Central memory CD8-positive, alpha-beta T cell (primary cell): ENCODE measurements at regions not wholly inside any gene's neighbourhood (a gene's known extent, or its start where the extent isn't known, plus 50 kb on each side); places are given as distances from the start of the nearest gene placed in this dataset.
"Not testable (repeated sequence)": the region's sequence is repeated elsewhere in the genome, so short reads cannot be mapped to it uniquely, and the experiment has no call there.

ENCODE experiments used
- ATAC-seq: fragments of 150-1000 bp; cut with Tn5 transposase; replicated peaks from 2 replicates; pipeline ENCODE4 v1.10.0; 2022; ENCODE audit warnings: mild to moderate bottlenecking, moderate FRiP score, moderate number of reproducible peaks; ENCODE audit not compliant: poor library complexity, severe bottlenecking; ENCODE audit errors: extremely low read depth
- DNase-seq, 2 donors: peaks; one replicate each; pipeline ENCODE4 v3.0.0; 2021; ENCODE audit warnings: low spot score in 2 of 2
- H3K27ac Mint-ChIP-seq: one replicate; pipeline ENCODE4 v1.8.0; 2022; ENCODE audit warnings: low read depth, mild to moderate bottlenecking, moderate library complexity, mixed read lengths
- H3K27me3 Mint-ChIP-seq: one replicate; pipeline ENCODE4 v1.8.0; 2022; ENCODE audit warnings: mixed read lengths
- H3K36me3 Mint-ChIP-seq: one replicate; pipeline ENCODE4 v1.8.0; 2022; ENCODE audit warnings: mild to moderate bottlenecking, moderate library complexity, mixed read lengths; ENCODE audit not compliant: insufficient read depth
- H3K4me1 Mint-ChIP-seq: one replicate; pipeline ENCODE4 v1.8.0; 2022; ENCODE audit warnings: mixed read lengths
- H3K4me3 Mint-ChIP-seq: one replicate; pipeline ENCODE4 v1.8.0; 2022; ENCODE audit warnings: mild to moderate bottlenecking, moderate library complexity, mixed read lengths
- H3K9me3 Mint-ChIP-seq: one replicate; pipeline ENCODE4 v1.8.0; 2022; ENCODE audit warnings: mixed read lengths

DNA sequence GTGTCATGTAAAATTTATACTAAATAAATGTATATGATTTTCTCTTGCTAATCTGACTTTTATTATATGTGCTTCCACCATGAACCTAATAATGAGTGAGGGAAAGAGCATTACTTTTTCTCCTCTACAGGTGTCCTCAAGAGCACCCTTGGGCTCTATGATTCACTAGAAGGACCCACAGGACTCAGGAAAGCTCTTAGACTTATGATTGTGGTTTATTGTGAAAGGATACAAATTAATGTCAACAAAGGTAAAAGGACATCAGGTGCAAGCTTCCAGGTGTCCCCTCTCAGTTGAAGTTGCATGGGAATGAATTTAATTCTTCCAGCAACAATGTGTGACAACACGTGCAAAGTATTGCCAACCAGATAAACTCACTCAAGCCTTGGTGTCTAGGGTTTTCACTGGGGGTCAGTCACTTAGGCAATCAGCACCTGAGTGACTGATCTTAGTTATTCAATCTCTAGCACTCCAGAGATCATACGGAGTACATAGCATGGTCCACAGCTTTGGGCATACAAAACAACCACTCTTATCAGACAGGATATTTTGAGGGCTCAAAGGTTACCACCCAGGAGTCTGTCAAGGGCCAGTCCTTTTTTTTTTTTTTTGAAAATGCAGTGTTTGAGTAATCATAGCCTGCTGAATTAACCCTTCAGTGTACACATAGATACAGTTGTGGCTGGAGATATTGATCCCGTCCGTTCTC lies 1518.1 kb downstream of the KHDRBS2 start:
- H3K4me3 Mint-ChIP-seq, H3K36me3 Mint-ChIP-seq, H3K4me1 Mint-ChIP-seq, DNase-seq, H3K9me3 Mint-ChIP-seq, H3K27me3 Mint-ChIP-seq, ATAC-seq, H3K27ac Mint-ChIP-seq: not testable (repeated sequence)

DNA sequence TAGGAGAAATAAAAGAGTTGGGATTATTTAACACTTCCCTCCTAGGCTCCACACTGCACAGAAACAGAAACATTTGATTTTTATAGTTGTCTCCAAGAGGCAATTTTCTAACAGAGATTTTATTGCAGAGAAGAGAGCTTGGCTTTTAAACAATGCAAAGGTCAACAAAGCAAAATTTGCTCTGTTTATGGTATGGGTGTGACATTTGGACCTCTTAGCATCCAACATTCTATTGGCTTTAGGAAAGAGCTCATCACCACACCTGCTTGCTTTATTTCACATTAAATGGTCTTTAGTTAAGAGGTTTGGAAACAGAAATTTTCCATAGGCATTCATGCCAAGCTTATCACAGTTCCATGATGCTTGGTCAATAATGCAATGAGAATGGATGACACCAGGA lies 1520.7 kb downstream of the KHDRBS2 start:
- not testable (repeated sequence) for H3K36me3 Mint-ChIP-seq, H3K4me1 Mint-ChIP-seq, DNase-seq, H3K27ac Mint-ChIP-seq, H3K4me3 Mint-ChIP-seq, H3K27me3 Mint-ChIP-seq, ATAC-seq
- peaks cover 12% of the 10 kb centered on the region for H3K9me3 Mint-ChIP-seq

DNA sequence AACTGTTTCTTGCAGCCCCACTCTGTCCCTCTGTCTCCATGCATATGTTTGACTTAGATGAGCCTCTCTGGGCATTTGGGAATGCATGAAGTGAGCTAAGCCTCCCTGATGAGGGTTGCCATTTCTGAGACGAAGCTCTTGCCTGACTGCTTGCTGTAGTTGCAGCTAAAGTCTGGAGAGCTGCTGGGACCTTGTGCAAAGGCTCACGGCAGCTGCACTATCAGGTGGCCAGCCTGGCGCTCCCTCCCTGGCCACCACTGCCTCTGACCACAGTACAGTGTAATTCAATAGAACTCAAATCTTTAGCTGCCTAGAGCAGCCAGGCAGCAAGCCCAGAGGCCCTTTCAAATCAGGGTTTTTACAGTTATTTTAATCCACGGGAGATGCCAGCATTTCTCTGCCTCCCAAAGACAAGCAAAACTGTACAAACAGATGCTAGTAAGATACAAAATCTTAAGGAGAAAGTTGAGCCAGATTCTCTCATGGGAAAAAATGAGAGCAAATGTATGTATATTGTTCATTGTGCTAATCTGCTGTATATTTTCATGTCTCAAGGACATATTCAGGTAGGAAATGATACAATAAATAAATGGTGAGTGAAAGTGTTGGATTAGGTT lies 1522.5 kb downstream of the KHDRBS2 start:
- not testable (repeated sequence) for H3K27ac Mint-ChIP-seq, ATAC-seq, H3K4me1 Mint-ChIP-seq, H3K9me3 Mint-ChIP-seq, DNase-seq, H3K36me3 Mint-ChIP-seq, H3K4me3 Mint-ChIP-seq, H3K27me3 Mint-ChIP-seq

DNA sequence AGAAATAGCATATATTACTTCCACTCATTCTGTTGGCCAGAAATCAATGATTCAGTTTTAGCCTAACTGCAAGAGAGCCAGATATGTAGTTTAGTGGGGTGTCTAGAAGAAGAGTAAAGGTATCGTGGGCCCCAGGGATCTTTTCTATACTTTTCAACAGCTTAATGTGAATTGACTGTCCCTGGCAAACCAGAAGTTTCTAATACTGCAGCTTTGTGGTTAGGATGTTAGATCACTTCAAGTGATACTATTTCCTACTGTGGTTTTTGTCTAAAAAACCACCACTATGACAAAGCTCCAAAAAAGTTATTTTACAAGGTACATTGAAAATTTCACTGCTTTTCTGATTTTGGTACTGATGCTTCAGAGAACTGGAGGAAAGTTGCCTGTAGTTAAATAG lies 1525.1 kb downstream of the KHDRBS2 start:
- not testable (repeated sequence) for H3K4me3 Mint-ChIP-seq, H3K27me3 Mint-ChIP-seq, H3K27ac Mint-ChIP-seq, ATAC-seq, H3K36me3 Mint-ChIP-seq, DNase-seq, H3K4me1 Mint-ChIP-seq
- H3K9me3 Mint-ChIP-seq = peaks cover 13% of the 10 kb centered on the region

DNA sequence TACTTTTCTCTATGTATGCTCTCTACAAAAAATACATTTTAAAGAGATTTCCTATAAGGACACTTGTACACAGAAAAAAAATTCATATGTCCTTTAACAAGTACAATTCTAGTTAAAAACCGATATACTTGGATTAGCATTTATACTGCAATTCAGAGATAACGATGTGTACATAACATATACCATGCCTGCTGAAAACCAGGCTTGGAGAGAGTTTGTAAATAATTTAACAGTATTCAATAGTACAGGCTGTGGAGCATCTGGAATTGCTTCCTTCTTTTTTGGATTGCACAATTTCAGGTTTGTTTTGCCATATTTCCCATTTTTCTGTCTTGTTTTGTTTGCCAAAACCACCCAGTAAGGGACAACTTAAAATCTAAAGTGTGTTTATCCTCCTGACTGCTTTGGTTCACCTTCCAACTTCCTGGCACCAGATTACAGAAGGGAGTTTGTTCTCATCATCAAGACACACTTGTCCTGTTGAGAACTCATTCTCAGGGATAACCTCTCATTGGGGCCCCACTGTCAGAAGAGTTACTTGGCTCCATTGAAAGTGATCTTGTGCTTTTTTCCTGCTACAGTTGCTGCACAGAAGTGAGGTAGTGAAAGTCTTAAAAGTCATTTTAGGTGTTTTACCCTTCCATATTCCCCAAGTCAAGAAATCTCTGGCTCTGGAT lies 1526.7 kb downstream of the KHDRBS2 start:
- H3K4me1 Mint-ChIP-seq, H3K27me3 Mint-ChIP-seq, H3K27ac Mint-ChIP-seq, ATAC-seq, H3K36me3 Mint-ChIP-seq, H3K4me3 Mint-ChIP-seq, DNase-seq: not testable (repeated sequence)
- peaks cover 18% of the 10 kb centered on the region for H3K9me3 Mint-ChIP-seq

DNA sequence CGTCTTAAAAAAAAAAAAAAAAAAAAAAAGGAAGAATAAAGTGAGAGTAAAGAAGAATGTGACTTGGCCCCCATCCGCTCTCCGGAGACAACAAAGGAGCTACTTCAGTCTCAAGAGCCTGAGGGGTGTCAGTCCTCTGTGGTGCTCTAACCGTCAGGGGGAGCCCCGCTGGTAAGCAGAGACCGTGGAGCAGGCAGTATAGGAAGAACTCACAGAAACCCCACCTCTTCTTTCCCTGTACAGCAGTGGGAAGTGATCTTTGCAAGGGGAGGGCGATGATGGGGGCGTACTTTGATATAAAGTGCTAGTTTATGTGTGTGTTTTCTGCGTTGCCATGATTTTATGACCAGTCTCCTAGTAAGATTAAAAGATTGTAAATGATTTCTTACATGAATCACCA lies 1527.3 kb downstream of the KHDRBS2 start:
- not testable (repeated sequence) for DNase-seq, H3K27ac Mint-ChIP-seq, H3K4me1 Mint-ChIP-seq, H3K27me3 Mint-ChIP-seq, H3K36me3 Mint-ChIP-seq, ATAC-seq, H3K4me3 Mint-ChIP-seq
- peaks cover 18% of the 10 kb centered on the region for H3K9me3 Mint-ChIP-seq

DNA sequence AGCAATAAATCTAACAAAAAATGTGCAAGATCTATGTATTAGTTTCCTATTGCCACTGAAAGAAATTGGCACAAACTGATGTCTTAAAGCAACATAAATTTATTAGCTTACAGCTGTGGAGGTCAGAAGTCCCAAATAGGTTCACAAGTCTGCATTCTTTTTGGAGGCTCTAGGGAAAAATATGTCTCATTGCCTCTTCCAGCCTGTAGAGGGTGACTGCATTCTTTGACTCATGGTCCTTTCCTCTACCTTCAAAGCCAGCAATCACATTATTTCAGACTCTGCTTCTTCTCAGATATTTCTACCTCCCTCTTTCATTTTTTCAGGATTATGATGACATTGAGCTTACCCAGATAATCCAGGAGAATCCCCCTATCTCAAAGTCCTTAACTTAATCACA lies 1531.1 kb downstream of the KHDRBS2 start:
- no peaks in the 10 kb centered on the region for H3K36me3 Mint-ChIP-seq
- H3K4me1 Mint-ChIP-seq = no peaks in the 10 kb centered on the region
- ATAC-seq (no peak), DNase-seq (no peak)
- H3K4me3 Mint-ChIP-seq = no peak overlapping the region
- H3K27me3 Mint-ChIP-seq = no peaks in the 10 kb centered on the region
- H3K27ac Mint-ChIP-seq = no peak overlapping the region
- H3K9me3 Mint-ChIP-seq = peaks cover 31% of the 10 kb centered on the region

DNA sequence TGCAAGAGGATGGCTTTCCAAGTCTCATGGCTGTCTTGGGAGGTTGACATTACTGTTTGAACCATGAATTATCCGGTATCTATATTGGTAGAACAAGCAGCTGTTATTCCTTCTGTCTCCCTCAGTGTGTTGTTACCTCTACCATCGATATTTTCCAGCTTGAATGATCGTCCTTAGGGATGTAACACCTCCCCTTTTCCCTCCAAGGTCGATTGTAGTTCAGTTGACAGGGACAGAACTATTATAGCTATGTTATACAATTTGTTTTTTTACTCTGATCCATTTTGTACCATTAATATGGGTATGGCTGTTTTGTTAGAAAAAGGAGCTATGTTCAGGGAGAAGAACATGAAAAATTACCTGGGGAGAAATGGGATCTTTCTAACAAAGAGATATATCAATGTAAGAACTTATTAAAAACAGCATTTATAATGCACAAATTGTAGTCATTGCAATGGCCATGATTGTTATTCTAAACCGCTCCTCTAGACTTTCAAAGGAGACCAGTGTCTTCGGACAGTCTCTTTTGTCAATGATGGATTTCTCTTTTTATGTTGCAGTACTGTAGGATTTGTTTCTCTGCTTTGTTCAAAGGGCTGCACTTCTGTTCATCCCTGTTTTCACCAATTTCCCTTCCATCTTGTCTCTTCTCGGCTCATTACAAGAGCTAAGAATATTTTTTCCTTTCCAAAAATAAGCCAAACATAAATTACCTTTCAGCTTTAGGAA lies 1535.5 kb downstream of the KHDRBS2 start:
- not testable (repeated sequence) for H3K27me3 Mint-ChIP-seq, H3K4me3 Mint-ChIP-seq, H3K36me3 Mint-ChIP-seq, DNase-seq, H3K27ac Mint-ChIP-seq, H3K4me1 Mint-ChIP-seq, ATAC-seq
- H3K9me3 Mint-ChIP-seq = peaks cover 20% of the 10 kb centered on the region

DNA sequence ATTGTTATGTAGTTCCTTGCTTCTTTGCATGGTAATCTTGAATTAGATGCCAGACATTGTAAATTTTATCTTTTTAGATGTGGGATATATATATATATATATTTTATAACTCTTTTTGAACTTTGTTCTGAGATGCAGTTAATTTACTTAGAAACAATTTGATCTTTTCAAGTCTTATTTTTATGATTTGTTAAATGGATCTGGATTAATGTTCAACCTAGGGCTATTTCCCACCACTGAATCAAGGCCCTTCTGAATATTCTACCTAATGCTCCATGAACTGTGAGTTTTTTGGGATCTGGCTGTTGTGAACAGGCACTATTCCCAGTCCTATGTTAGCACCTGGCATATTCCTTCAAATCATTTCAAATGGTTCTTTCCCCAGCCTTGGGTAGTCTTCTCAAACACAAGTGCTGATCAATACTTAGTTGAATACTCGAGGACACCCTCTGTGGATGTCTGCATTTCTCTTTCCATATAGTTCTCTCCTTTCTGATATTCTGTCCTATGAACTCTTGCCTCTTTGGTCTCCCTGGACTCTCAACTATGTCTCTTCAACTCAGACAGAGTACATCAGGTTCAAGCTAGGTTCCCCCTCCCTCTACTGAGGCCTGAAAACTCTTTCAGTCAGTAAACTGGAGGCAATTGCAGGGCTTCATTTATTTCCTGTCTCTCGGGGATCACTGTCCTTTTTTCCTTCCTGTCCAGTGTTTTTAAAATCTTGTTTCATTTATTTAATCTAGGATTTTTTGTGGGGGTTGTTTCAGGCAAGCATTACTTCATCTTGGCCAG lies 1538.1 kb downstream of the KHDRBS2 start:
- not testable (repeated sequence) for DNase-seq, ATAC-seq, H3K4me3 Mint-ChIP-seq, H3K27me3 Mint-ChIP-seq, H3K36me3 Mint-ChIP-seq, H3K27ac Mint-ChIP-seq, H3K4me1 Mint-ChIP-seq
- H3K9me3 Mint-ChIP-seq = peaks cover 17% of the 10 kb centered on the region

DNA sequence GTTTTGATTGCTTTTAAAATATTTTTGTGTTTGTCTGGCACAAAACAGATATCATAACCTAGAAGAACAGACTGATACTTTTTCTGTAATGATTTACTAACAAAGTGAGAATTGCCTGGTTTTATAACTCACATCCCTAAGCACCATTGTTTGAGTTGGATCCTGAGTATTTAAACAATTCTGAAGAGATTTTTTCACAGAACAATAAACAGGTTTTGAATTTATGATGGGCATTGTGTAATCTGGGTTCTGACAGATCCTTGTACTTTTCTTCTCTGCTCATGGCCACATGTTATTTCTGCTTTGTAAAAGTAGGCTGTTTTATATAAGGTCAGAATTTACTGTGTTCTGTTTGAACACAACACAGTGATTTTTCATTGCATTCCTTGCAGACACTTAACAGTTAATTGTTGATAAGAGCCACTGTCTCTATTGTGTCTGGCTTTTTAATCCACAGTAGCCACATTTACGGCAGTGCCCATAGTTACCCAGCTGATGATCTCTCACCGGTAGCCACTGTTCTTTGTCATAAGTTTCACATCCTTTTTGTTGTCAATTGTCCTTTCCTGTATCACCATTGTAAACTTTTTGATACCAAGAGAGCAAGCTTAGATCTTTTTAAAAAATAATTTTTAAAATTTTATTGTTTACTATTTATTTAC lies 1548.1 kb downstream of the KHDRBS2 start:
- not testable (repeated sequence) for DNase-seq, H3K36me3 Mint-ChIP-seq, H3K27me3 Mint-ChIP-seq, H3K4me3 Mint-ChIP-seq, ATAC-seq, H3K9me3 Mint-ChIP-seq, H3K27ac Mint-ChIP-seq, H3K4me1 Mint-ChIP-seq

DNA sequence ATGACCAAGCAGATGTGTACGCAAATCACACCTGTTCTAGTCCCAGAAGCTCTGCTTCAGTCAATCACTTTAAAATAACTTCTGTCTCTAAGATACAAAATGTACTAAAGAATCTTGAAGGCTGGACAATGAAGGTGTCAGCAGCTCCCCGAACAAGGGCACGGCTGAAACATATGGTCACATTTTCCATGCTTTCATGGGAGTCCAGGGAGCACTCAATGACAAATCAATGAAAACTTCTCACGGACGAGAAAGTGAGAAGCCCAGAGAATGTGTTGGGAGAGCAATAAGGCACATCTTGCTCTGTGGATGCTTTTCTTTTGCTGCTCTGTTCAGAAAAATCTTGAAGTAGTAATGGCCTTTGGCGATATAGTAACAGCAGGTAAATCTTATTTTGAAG lies 1548.7 kb downstream of the KHDRBS2 start:
- H3K27ac Mint-ChIP-seq, DNase-seq, H3K4me3 Mint-ChIP-seq, H3K36me3 Mint-ChIP-seq, H3K9me3 Mint-ChIP-seq, H3K4me1 Mint-ChIP-seq, H3K27me3 Mint-ChIP-seq, ATAC-seq: not testable (repeated sequence)

DNA sequence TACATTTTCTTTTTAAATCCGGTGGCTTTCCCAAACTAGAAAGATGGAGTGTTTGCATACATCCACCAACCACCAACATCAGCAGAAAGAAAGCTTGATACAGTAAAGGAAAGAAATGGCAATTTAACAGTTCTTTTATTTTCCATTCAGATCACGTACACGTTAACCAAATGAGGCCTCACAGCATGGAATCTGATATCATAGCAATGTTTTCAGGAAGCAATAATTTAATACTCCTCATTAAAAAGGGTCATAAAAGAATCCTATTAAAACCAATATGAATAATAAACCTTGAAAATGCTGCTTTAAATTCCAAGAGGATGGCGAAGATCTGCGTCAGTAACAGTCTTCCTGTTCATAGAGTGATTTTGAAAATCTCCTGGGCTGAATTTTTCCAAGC lies 1562.1 kb downstream of the KHDRBS2 start:
- not testable (repeated sequence) for H3K27ac Mint-ChIP-seq, H3K4me3 Mint-ChIP-seq, ATAC-seq, H3K36me3 Mint-ChIP-seq, H3K27me3 Mint-ChIP-seq, DNase-seq, H3K4me1 Mint-ChIP-seq
- peaks cover 17% of the 10 kb centered on the region for H3K9me3 Mint-ChIP-seq
